ENCODE measurements at regions not wholly inside any gene's neighbourhood (a gene's known extent, or its start where the extent isn't known, plus 50 kb on each side); places are given as distances from the start of the nearest gene placed in this dataset.

DNA sequence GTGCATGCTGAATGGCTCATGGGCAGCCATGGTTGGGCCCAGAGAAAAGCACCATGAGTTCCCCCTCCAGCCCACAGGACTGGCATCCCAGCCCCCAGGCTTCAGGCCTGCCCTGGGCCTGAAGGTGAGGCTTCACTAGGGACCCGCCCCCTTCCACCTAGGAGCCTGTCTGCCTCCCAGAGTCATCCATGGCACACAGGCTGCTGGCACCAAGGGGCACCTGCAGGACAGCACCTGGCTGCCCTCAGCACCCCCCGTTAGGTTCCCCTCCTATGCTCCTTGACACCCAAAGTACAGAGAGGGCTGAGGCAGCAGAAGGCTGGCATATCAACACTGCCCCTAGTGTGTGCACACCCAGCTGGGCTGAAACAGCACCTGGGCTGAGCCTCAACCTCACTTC is 566.7 kb upstream of the PCDH7 start:
- Histone ChIP-seq H3K27me3 (ENCODE audit: control insufficient read depth in 1 of 2, insufficient read depth in 2 of 2, low read length in 1 of 2) (no peaks in the 10 kb centered on the region), H3K4me3 (ENCODE audit: low read length in 2 of 2) (no peak overlapping the region), H3K27ac (ENCODE audit: low read depth in 1 of 2, low read length in 2 of 2) (no peak overlapping the region), H3K4me1 (ENCODE audit: control insufficient read depth in 1 of 2, insufficient read depth in 2 of 2, low read length in 2 of 2) (no peaks in the 10 kb centered on the region), H3K36me3 (ENCODE audit: control insufficient read depth in 1 of 2, insufficient read depth in 2 of 2, low read length in 1 of 2) (no peaks in the 10 kb centered on the region), H3K9me3 (ENCODE audit: control insufficient read depth, low read length) (no peaks in the 10 kb centered on the region)
- WGBS, 2 donors: 89 to 93% methylated on average over 2 of the region's 2 CpGs
- intact Hi-C loops (cut with DNase I): no loop called here
- no peak for ATAC-seq (ENCODE audit: low FRiP score)
- DNase-seq: no peak

DNA sequence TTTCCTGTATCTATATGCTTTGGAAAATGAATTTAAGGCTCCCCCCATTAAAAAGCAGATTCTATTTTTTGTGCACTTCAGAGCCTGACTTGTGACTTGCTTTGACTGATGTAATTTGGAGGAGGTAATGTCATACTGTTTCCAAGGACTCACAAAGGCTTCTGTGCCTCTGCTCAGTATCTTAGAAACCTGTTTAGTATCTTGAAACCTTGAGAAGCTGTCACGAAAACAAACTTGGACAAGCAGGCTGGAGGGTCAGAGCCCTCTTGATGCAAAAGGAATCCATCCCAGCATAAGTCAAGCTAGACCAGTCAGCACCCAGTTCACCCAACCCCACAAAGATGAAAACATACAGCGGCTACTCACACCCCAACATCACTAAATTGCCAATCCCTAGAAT is 560.0 kb upstream of the PCDH7 start:
- 46 to 60% methylated on average over 2 of the region's 2 CpGs for WGBS, 2 donors
- ATAC-seq (ENCODE audit: low FRiP score): no peak

GRCh38 chr4:30172416-30172815 is 547.8 kb upstream of the PCDH7 start:
- Histone ChIP-seq H3K9me3 (ENCODE audit: control insufficient read depth, low read length) (peaks cover 1% of the 10 kb centered on the region), H3K36me3 (ENCODE audit: control insufficient read depth in 1 of 2, insufficient read depth in 2 of 2, low read length in 1 of 2) (no peaks in the 10 kb centered on the region), H3K27me3 (ENCODE audit: control insufficient read depth in 1 of 2, insufficient read depth in 2 of 2, low read length in 1 of 2) (no peaks in the 10 kb centered on the region), H3K27ac (ENCODE audit: low read depth in 1 of 2, low read length in 2 of 2) (no peak overlapping the region), H3K4me1 (ENCODE audit: control insufficient read depth in 1 of 2, insufficient read depth in 2 of 2, low read length in 2 of 2) (no peaks in the 10 kb centered on the region), H3K4me3 (ENCODE audit: low read length in 2 of 2) (no peak overlapping the region)
- intact Hi-C loops (cut with DNase I): no loop called here
- DNase-seq (no peak), ATAC-seq (ENCODE audit: low FRiP score) (no peak)

More for the DNA sequence above, 560.0 kb upstream of the PCDH7 start:
- Histone ChIP-seq H3K36me3 (ENCODE audit: control insufficient read depth in 1 of 2, insufficient read depth in 2 of 2, low read length in 1 of 2) (no peaks in the 10 kb centered on the region), H3K4me3 (ENCODE audit: low read length in 2 of 2) (no peak overlapping the region), H3K9me3 (ENCODE audit: control insufficient read depth, low read length) (no peaks in the 10 kb centered on the region), H3K4me1 (ENCODE audit: control insufficient read depth in 1 of 2, insufficient read depth in 2 of 2, low read length in 2 of 2) (no peaks in the 10 kb centered on the region), H3K27ac (ENCODE audit: low read depth in 1 of 2, low read length in 2 of 2) (no peak overlapping the region), H3K27me3 (ENCODE audit: control insufficient read depth in 1 of 2, insufficient read depth in 2 of 2, low read length in 1 of 2) (no peaks in the 10 kb centered on the region)
- no peak for DNase-seq
- intact Hi-C loops (cut with DNase I): no loop called here

- no peaks in the 10 kb centered on the region for H3K36me3 ChIP-seq (ENCODE audit: control insufficient read depth in 1 of 2, insufficient read depth in 2 of 2, low read length in 1 of 2)
- H3K27me3 ChIP-seq (ENCODE audit: control insufficient read depth in 1 of 2, insufficient read depth in 2 of 2, low read length in 1 of 2): no peaks in the 10 kb centered on the region
- 93 to 94% methylated on average over 4 of the region's 4 CpGs for WGBS, 2 donors
- intact Hi-C loops (cut with DNase I): no loop called here
- peaks cover 1% of the 10 kb centered on the region for H3K9me3 ChIP-seq (ENCODE audit: control insufficient read depth, low read length)
- no peak overlapping the region for H3K27ac ChIP-seq (ENCODE audit: low read depth in 1 of 2, low read length in 2 of 2)
- H3K4me1 ChIP-seq (ENCODE audit: control insufficient read depth in 1 of 2, insufficient read depth in 2 of 2, low read length in 2 of 2): no peaks in the 10 kb centered on the region
- no peak overlapping the region for H3K4me3 ChIP-seq (ENCODE audit: low read length in 2 of 2)
- DNase-seq (no peak), ATAC-seq (ENCODE audit: low FRiP score) (no peak)
These were observed 538.7 kb upstream of the PCDH7 start for GRCh38 chr4:30181512-30181911.

DNA sequence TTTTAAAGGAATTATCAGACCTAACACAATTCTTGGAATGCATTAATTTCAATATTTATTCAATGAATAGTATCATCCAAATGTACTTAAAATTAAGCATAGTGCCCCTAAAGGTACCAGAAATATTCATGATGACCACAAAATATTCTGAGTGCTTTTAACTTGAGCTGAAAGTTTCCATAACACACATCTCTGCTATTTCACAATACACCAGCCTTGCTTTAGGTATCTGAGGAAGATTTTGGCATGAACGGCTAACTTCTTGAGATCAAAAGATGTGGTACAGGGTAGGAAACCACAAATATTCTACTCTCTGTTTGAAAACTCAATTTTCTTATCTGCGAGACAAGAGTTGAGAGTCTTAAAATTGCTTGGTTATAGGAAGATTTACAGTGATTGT is 538.3 kb upstream of the PCDH7 start:
- no peak overlapping the region for H3K27ac ChIP-seq (ENCODE audit: low read depth in 1 of 2, low read length in 2 of 2)
- H3K9me3 ChIP-seq (ENCODE audit: control insufficient read depth, low read length): peaks cover 1% of the 10 kb centered on the region
- H3K27me3 ChIP-seq (ENCODE audit: control insufficient read depth in 1 of 2, insufficient read depth in 2 of 2, low read length in 1 of 2): no peaks in the 10 kb centered on the region
- H3K36me3 ChIP-seq (ENCODE audit: control insufficient read depth in 1 of 2, insufficient read depth in 2 of 2, low read length in 1 of 2): no peaks in the 10 kb centered on the region
- H3K4me1 ChIP-seq (ENCODE audit: control insufficient read depth in 1 of 2, insufficient read depth in 2 of 2, low read length in 2 of 2): no peaks in the 10 kb centered on the region
- H3K4me3 ChIP-seq (ENCODE audit: low read length in 2 of 2): no peak overlapping the region
- intact Hi-C loops (cut with DNase I): no loop called here
- WGBS, 2 donors: 86 to 92% methylated on average over 2 of the region's 2 CpGs
- ATAC-seq (ENCODE audit: low FRiP score) (no peak), DNase-seq (no peak)

DNA sequence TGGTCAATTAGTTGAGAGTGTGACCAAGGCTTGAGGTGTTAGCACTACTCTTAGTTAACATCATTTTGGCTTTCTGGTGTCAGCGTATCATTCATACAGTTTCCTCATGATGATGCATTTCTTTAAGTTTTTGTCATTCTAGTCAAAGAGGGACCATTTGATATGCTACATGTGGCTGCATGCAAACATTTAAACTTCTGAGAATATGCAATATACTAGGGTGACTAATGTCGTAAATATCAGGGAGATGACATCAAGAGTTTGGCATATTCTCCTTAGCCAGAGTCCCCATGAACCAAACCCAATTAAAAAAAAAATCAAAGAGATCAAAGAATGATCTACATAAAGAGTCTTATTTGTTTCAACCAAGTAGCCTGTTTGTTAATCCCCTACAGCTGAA is 537.4 kb upstream of the PCDH7 start:
- Histone ChIP-seq H3K4me3 (ENCODE audit: low read length in 2 of 2) (no peak overlapping the region), H3K36me3 (ENCODE audit: control insufficient read depth in 1 of 2, insufficient read depth in 2 of 2, low read length in 1 of 2) (no peaks in the 10 kb centered on the region), H3K4me1 (ENCODE audit: control insufficient read depth in 1 of 2, insufficient read depth in 2 of 2, low read length in 2 of 2) (no peaks in the 10 kb centered on the region), H3K27me3 (ENCODE audit: control insufficient read depth in 1 of 2, insufficient read depth in 2 of 2, low read length in 1 of 2) (no peaks in the 10 kb centered on the region), H3K9me3 (ENCODE audit: control insufficient read depth, low read length) (peaks cover 1% of the 10 kb centered on the region), H3K27ac (ENCODE audit: low read depth in 1 of 2, low read length in 2 of 2) (no peak overlapping the region)
- intact Hi-C loops (cut with DNase I): no loop called here
- ATAC-seq (ENCODE audit: low FRiP score) (no peak), DNase-seq (no peak)
- 90 to 91% methylated on average over 2 of the region's 2 CpGs for WGBS, 2 donors

DNA sequence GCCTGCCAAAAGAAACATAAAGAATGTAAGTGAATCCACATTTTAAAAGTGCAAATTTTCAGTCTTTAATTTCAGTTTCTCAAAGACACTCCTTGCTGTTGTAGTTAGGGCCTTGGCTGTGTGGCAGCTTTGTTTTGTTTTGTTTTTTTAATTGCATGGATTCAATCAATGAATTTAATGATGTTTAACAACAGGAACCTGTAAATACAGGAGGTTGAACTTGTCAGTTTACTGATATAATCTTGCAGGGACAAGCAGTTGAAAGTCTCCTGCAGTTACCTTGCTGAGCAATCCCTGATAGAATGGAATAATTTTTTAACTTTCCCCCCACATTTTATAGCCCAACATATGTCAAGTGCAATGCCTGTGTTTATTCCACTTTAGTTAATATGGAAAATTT is 528.3 kb upstream of the PCDH7 start:
- no peak overlapping the region for H3K27ac ChIP-seq (ENCODE audit: low read depth in 1 of 2, low read length in 2 of 2)
- H3K4me3 ChIP-seq (ENCODE audit: low read length in 2 of 2): no peak overlapping the region
- H3K9me3 ChIP-seq (ENCODE audit: control insufficient read depth, low read length): no peaks in the 10 kb centered on the region
- H3K27me3 ChIP-seq (ENCODE audit: control insufficient read depth in 1 of 2, insufficient read depth in 2 of 2, low read length in 1 of 2): no peaks in the 10 kb centered on the region
- ATAC-seq (ENCODE audit: low FRiP score) (no peak), DNase-seq (no peak)
- H3K4me1 ChIP-seq (ENCODE audit: control insufficient read depth in 1 of 2, insufficient read depth in 2 of 2, low read length in 2 of 2): no peaks in the 10 kb centered on the region
- intact Hi-C loops (cut with DNase I): no loop called here
- H3K36me3 ChIP-seq (ENCODE audit: control insufficient read depth in 1 of 2, insufficient read depth in 2 of 2, low read length in 1 of 2): no peaks in the 10 kb centered on the region

DNA sequence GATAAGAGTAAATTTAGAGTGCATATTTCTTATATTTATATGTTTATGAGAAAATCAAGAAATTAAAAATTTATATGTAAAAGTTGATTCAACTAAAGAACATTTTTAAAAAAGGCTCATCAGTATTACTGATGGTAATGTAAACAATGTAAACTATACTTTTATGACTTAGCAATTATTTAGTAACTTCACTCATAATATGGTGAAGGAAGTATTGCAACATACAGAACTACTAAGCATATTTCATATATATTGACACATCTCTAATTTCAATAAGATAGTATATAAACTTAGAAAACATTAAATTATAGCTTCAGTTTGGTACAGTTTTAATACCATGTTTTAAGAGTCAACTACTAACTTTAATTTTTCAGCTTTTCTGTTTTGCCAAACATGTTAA is 512.8 kb upstream of the PCDH7 start:
- H3K4me3 ChIP-seq (ENCODE audit: low read length in 2 of 2): no peak overlapping the region
- ATAC-seq (ENCODE audit: low FRiP score) (no peak), DNase-seq (no peak)
- peaks cover 1% of the 10 kb centered on the region for H3K9me3 ChIP-seq (ENCODE audit: control insufficient read depth, low read length)
- H3K27ac ChIP-seq (ENCODE audit: low read depth in 1 of 2, low read length in 2 of 2): no peak overlapping the region
- intact Hi-C loops (cut with DNase I): no loop called here
- H3K4me1 ChIP-seq (ENCODE audit: control insufficient read depth in 1 of 2, insufficient read depth in 2 of 2, low read length in 2 of 2): no peaks in the 10 kb centered on the region
- no peaks in the 10 kb centered on the region for H3K27me3 ChIP-seq (ENCODE audit: control insufficient read depth in 1 of 2, insufficient read depth in 2 of 2, low read length in 1 of 2)
- H3K36me3 ChIP-seq (ENCODE audit: control insufficient read depth in 1 of 2, insufficient read depth in 2 of 2, low read length in 1 of 2): no peaks in the 10 kb centered on the region

DNA sequence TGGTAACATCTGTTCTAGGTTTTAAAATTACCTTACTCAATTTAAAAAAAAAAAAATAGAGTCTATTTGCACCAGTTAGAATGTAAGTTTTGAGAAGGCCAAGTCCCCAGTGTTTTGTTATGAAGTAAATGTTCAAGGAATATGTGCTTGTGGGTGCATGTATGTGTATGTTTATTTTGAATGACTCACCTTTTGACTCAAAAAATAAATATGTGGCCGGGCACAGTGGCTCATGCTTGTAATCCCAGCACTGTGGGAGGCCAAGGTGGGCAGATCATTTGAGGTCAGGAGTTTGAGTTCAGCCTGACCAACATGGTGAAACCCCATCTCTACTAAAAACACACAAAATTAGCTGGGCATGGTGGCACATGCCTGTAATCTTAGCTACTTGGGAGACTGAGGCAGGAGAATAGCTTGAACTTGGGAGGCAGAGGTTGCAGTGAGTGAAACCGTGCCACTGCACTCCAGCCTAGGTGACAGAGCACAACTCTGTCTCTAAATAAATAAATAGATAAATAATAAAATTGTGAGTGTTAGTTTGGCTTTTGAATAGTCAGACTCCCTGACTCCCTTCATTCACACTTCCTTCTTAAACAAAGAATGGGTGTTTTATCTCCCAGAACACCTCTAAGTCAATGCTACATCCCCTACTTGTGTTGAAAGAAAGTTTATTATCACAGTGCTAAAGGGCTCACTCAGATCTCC is 511.3 kb upstream of the PCDH7 start:
- ATAC-seq (ENCODE audit: low FRiP score): no peak
- no peaks in the 10 kb centered on the region for H3K36me3 ChIP-seq (ENCODE audit: control insufficient read depth in 1 of 2, insufficient read depth in 2 of 2, low read length in 1 of 2)
- no peak for DNase-seq
- H3K27ac ChIP-seq (ENCODE audit: low read depth in 1 of 2, low read length in 2 of 2): no peak overlapping the region
- no peak overlapping the region for H3K4me3 ChIP-seq (ENCODE audit: low read length in 2 of 2)
- 38 to 39% methylated on average over 2 of the region's 2 CpGs for WGBS, 2 donors
- intact Hi-C loops (cut with DNase I): no loop called here
- H3K9me3 ChIP-seq (ENCODE audit: control insufficient read depth, low read length): peaks cover 1% of the 10 kb centered on the region
- H3K27me3 ChIP-seq (ENCODE audit: control insufficient read depth in 1 of 2, insufficient read depth in 2 of 2, low read length in 1 of 2): no peaks in the 10 kb centered on the region
- no peaks in the 10 kb centered on the region for H3K4me1 ChIP-seq (ENCODE audit: control insufficient read depth in 1 of 2, insufficient read depth in 2 of 2, low read length in 2 of 2)
